Right hindlimb (tissue), 1 donor: ENCODE measurements at regions not wholly inside any gene's neighbourhood (a gene's known extent, or its start where the extent isn't known, plus 50 kb on each side); places are given as distances from the start of the nearest gene placed in this dataset.

Experiments used
- DNase-seq: peaks from one replicate; pipeline ENCODE4 v3.0.0-alpha.2; 2018

DNA sequence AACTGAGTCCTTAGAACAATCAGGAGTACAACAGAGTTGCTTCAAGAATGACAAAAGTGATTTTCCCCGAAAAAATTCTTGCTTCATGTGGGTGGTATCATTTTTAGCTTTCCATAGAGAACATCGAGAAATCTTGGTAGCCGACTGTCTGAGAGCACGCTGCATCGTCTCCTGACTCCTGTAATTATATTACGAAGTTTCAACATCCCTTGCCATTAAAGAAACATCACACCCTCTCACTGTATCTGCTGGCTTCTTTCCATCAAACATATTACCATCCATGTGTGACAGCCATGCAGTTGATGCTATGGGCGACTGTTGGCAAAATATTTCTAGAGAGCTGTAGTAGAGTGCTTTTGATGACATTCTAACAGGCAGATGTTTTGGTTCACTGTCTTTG is 311.2 kb downstream of the CMPK2 start:
- DNase-seq, result no peak

DNA sequence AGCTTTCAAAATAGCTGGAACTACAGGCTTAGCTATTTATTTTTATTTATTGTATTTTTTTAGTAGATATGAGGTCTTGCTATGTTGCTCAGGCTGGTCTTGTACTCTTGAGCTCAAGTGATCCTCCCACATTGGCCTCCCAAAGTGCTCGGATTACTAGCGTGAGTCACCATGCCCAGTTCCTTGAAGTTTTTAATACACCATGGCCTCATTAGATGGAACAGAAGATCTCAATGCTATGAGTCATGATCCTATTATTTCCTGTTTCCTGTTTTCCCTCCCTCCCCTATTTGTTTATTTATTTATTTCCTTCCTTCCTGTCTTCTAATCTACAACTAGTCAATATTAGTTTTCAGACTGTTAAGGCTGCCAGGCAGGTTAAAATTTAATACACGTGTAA is 309.0 kb downstream of the CMPK2 start:
- DNase-seq, result no peak

DNA sequence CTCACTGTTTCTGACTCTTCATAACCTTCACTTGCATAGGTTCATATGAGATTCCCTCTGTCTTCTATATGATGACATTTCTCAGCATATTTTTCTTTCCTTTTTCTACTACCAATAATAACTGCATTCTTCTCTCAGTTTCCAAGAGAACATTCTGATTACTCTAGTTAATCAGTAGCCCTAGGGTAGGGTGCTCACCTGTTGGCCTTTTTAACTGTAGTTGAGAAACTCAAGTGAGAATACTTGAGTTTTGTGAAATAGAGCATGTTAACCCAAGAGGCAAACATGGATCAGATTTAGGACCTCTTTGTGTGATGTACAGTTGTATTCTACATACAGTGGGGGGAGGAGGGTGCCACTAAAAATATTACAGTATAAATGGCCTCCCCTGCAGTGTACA is 308.0 kb downstream of the CMPK2 start:
- no peak for DNase-seq

DNA sequence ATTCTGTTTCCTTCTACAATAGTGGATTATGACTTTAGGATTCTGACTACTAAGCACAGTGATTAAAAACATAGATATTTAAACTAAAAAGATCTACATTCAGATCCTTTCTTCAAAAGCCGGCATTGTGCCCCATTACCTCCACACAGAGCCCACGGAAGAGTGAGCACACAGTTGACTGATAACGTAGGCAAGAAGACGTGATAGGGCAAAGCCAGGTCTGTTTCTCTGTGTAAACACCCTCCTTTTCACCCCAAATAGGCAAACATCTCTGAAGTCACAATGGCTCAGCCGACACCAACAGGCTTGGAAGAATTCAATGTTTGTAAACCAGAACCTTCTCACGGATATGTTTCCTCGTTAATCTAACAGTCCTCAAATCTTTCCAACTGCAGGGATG is 302.9 kb downstream of the CMPK2 start:
- DNase-seq, result no peak

DNA sequence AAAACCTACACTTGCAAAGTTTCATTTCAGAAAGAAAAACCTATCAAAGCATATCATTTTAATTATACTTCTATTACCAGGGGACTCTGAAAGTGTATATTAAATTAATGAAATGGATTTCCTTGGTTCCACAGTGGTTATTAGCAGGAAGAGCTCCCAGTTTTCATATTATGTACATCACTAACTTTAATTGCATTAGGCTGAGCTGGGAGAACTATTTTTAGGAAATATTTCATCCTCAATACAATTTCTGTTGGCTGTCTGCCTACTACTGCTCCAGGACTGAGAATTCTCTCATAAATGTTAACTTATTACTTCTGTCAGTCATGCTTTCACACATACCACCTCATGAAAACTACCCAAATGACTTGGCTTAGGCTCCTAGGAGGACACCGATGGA is 301.4 kb downstream of the CMPK2 start:
- no peak for DNase-seq

DNA sequence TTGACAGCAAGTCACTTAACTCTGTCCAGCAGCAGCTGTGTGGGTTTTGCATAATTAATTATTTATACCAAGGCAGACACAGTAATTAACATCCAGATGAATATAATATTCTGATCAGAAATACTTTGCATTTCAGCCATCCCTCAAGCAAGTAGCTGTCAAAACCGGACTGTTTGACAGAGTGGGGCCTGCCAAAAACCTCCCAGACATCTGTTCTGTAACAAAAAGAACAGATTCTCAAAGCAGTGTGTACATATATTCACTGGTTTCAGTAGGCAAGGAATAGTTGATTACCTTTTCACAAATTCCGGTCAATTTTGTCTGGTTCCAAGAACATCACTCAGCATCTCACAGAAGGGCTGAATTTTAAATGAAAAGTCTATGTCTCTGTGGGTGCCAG is 291.6 kb downstream of the CMPK2 start:
- no peak for DNase-seq

DNA sequence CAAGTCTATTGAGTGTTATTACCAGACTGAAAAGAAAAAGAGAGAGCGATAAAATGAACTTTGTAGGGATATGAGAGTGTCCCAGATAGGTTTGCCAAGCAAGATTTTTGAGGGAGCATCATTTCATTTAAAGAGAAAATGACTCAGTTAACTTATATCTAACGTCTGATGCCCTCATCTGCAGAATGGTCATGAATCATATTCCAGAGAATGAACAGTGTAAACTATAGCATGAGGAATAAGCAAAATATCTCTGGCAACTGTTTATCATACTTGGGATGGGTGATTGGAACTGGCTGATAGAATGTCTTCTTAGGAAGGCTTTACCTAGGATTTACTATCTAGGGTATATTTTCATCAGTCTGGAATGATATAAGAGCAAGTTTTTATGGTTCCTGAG is 289.4 kb downstream of the CMPK2 start:
- DNase-seq, result no peak

DNA sequence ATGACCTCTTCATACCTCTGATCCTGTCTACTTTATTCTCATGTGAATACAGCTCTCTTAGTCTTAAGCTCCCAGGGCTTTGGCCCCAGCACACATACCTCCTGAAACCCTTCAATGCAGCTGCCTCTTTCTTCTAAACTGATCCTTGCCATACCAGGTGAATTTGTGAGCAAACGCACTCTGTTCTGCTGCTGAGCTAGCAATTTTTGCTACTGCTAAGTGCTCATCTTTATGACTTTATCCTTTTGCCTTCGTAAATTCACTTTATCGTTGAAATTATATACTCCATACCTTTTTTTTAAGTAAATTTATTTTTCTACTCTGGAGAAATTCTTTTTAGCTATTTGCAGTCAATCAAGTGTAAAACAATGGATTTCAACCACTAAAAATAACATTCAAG is 287.7 kb downstream of the CMPK2 start:
- no peak for DNase-seq

DNA sequence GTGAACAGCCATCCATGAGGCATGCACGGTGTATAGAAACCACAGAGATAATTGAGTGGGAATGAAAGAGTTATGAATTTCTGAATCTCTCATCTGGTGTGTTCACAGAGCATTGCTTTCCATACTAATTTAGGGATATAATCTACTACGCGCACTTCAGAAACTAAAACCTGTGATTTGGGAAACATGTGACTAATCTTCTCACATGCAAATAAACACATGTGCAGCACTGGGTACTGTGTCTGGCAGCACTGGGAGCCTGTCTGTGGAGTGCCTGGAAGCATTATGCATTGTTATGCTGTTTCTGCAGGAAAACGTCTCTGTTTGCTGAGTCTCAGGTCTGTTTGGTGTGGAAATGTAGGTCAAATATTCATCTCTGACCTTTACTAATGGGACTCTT is 287.3 kb downstream of the CMPK2 start:
- DNase-seq, result no peak

DNA sequence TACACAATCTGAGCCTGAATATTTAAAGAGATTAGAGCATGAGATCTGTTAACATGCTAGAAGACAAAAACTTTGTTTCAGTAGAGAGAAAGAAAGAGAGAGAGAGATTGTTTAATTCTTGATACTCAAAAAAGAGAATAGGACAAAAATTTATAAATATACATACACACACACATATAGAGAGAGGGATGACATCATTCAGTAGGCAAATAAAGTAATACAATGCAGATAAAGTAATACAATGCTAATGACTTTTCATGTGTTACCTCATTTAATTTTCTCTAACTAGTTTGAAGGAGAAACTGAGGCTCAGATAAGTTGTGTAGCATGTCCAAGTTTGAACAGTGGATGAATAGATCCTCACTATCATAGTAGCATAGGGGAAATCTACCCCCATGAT is 286.4 kb downstream of the CMPK2 start:
- DNase-seq, result no peak

DNA sequence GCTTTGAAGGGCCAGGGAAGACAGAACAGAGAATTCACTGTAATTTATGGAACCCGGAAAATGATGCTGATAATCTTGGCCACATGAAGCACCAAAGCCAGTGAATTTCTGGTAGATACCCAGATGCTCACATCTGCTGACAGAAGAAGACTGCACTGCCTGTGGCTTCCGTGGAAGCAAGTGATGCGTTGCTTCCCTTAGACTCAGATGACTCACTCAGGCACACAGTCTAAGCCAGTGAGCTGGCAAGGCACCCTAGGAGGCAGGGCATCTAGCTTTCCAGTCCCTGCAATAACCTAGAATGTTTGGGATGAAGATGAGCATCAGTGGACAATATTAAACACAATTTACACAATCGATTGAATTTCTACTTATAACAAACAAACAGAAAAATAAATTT is 284.7 kb downstream of the CMPK2 start:
- DNase-seq, result no peak

DNA sequence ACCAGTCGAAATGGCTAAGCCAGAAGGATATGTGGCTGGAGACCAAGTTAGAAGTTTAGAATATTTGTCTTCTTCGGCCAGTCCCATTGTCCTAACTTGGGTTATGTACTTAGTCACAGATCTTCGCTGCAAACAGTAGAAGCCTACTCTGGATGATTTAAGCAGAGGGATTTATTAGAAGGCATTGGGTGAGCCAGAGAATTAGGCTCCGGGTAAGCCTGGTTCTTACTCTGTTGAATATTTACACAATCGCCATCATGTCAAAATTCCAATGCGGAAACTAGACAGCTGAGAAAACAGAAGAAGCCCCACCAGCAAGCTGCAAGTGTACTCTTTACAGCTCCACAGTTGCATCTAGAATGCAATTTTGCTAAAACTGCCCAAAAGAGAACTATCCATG is 276.6 kb downstream of the CMPK2 start:
- no peak for DNase-seq

DNA sequence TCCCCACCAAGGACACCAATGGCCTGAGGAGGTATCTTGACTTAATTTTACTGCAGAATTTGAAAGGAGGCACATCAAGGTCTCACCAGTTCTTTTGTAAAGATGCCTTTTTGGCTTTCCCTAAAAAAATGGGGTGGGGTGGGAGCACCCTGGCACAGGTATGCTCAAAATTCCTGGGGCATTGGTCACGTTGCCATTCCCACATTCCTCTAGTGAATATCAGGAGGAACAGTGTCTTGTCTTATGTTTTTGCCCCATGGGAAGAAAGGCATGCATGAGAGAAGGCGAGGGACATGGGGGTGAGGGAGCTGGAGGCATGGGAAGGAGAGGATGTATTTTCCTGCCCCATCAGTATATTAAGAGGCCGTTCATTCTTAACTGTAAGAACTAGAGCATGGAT is 275.3 kb downstream of the CMPK2 start:
- no peak for DNase-seq

DNA sequence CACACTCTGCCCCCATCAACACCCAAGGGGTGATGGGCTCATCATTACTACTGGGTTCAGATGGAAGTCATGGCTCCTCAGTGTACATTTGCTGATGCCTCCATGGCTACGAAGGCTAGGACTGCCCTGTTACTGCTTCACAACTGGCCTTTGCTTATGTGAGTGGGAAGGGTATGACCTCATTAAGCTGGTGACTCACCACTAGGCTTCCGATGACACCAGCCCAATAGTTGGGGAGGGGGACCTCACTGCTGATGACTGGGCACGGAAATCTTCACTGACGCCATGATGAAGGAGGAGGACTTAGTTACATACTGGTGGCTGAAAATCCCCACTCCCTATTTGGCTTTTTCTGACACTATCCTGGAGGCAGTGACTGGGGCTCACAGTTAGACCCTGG is 263.2 kb downstream of the CMPK2 start:
- DNase-seq, result no peak

DNA sequence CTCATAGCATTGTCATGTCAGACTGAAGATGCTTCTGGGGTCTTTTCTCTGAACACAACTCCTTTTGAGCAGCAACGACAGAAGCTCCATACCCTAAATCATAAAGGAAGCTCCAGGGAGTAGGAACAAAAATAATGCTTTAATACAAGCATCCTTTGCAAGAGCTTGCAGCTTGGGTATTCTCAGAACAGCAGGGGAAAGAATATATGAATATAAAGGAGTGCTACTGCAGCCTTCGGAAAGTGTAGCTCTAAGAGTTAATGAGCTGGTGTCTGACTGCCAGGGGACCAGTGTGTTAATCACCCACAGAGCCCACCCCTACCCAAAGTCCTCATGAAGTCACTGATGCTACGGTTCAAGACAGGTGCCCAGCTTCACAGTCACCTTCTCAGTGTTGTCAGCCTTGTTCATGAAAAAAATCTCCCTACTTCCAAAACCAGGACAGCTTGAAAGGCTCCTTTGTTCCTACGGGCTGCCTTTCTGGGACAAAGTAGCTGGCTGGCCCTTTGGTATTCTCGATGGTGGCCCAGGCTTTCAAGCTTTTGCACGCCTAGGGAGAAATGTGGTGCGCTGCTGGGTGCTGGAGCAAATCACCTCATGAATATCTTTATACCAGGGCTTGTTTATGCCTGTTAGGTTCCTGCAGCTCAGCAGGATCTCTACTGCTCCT is 259.7 kb downstream of the CMPK2 start:
- no peak for DNase-seq

DNA sequence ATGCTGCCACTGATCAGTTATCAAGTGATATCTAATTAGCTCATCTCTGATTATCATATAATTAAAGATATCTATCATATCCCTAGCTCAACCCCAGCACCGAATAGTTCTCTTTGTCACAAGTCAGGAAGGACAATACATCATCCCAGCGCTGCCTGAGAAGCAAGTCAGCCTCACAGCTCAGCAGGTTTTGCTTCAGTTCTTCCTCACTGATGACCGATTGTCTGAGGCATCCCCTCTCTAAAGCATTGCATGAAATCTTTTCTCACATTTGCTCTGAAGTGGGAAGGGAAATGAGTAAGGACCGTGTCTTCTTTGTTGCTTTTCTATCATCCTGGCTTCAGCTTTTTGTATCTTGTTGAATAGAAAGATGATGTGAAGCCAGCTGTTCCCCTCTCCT is 247.9 kb downstream of the CMPK2 start:
- DNase-seq, result no peak

DNA sequence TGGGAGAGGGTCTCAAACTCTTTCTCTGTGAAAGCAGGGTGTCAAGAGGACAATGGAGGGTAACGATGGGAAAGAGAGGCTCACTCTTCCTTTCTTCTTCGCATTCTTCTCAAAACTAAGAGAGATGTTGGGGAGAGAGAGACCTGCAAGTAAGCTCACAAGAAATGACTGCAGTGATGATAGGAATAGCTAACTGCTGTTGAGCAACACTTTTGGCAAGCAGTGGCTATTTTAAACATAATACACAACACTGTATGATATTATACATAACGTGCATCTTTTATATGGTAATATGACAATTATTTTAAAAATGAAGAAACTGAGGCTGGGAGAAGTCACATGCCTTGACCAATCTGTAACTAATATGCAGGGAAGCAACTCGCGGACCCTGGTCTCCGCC is 247.5 kb downstream of the CMPK2 start:
- no peak for DNase-seq

DNA sequence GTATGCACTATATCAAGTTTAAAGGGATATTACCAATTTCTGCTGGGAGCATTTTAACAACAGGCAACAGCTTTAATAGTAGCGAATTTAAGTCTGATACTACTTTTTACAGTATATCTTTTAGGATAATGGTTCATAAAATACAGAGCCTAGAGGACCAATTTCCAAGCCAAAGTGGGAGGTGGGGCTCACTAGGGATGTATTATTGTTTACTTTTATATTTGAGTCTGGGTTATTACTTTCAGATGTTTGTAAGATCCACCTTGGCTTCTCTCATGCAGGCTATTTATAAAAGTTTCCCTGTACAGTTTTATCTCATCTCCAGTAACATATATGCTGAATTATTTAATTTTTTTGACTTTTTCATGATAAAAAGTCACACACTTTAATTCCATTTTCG is 242.0 kb downstream of the CMPK2 start:
- DNase-seq, result no peak

DNA sequence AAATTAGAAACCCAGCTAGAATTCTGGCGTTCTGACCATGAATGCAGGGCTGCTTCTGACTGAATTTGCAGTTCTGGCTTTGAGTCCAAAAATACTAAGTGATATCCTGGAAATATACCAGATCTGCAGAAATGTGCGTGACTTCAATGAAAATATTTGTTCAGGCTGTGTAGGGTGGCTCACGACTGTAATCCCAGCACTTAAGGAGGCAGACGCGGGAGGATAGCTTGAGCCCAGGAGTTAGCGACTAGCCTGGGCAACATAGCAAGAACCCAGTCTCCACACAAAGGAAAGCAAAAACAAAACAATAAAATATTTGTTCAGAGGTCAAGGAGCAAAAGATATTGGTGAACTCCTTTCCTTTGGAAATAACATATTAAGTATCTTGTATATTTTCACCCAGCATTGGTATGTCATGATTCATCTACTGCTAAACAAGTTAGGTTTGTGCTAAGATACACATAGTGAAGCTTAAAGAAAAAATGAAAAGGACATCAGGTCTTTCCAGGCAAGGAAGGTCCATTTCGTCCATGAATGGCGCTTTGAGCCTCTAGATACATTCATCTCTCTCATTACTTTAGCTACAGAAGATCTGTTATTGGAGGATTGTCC is 239.2 kb downstream of the CMPK2 start:
- no peak for DNase-seq

DNA sequence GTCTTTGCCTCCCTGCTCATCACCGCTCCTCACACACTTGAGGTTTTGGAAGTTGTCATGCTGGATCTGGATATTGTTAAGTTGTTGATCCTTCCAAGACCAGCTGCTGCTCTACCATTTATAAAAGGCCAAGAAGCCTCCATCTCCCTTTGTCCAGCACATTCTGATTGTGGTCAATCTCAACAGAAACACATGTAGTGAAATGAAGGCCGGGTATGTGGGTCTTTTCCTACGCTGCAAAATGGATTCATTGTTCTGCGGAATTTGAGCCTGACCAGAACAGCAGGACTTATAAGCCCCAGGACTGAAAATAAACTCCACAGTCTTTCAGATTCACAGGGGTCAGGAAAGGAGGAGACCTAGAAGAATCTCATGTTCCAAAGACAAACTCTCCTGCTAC is 238.4 kb downstream of the CMPK2 start:
- no peak for DNase-seq

DNA sequence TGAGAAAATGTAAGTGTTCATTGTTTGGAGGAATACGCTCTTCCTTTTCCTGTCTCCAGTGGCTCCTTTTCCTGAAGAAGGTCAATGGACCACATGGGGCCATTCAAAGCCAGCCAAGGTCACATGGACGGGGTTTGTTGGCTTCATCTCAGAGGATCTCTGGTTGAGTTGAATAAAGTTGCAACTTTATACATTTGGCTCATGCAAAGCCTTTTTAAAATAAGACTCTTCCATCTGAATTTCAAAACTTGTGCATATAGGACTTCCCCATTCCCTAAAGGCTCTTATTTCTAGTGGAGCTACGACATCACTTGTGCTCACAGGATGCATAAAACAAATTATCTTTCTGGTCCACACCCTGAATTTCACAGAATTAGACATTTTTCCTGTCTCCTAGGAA is 235.5 kb downstream of the CMPK2 start:
- peak; percentile 74 for DNase-seq

DNA sequence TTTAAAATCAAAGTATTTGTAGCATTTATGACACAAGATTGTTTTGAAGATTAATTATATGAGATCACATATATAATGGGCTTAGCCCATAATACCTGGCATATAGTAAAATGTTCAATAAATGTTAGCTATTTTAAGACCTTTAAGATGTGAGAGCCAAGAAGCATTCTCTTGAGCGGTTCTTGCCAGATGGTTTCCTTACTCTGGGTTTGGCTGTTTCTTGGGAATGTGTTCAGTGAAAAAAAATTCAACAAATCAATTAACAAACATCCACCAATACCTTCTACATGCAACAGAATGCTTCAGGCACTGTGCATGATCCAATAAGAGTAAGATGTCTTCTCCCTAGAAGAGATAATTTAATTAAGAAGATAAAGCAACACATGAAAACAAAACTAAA is 230.4 kb downstream of the CMPK2 start:
- no peak for DNase-seq

DNA sequence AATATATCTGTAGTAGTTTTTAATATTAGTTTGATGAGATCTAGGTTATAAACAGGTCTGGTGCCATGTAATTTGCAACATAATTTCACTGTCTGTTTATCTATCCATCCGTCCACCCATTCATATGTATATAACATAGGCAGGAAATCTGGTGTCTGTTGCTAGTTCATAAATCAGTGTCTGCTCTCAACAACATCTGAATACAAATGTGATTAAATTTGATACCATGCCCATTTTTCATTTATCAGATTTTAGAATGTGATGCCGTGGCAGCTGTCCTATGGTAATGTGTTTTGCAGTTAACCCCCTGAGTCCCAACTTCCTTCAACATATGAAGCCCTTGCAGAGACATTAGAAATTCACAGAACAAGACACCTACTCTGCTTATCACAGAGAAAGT is 228.4 kb downstream of the CMPK2 start:
- DNase-seq, result no peak

DNA sequence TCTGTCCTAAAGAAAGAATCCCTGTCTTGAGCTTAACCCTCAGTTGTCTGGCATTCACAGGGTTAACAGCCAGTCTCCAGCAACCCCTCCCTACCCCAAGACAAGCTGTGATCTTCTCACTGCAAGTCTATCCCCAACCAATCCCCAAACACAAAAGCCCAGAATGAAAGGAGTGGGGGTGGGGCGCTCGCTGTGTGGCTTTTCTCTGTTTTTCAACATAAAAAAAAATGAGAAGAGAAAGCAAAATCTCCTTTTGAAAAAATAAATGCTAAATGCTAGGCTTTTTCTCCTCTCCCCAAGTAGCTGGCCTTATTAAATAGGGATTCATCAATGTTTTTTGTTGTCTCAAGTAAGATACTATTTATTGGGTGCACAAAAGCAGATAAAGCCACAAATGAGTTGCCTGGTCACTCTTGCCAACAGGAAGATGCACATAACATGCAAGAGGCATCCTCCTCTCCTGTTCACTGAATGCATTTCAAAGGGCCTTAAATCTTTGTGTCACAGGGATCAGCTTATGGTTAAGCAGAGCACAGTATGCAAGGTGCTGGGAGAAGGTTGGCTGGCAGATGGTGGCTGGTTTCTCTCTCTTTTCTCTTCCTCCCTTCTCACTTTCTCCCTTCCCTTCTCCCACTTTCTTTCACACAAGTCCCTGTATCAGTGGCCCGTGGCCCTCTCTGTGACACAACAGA is 225.6 kb downstream of the CMPK2 start:
- DNase-seq, result no peak

DNA sequence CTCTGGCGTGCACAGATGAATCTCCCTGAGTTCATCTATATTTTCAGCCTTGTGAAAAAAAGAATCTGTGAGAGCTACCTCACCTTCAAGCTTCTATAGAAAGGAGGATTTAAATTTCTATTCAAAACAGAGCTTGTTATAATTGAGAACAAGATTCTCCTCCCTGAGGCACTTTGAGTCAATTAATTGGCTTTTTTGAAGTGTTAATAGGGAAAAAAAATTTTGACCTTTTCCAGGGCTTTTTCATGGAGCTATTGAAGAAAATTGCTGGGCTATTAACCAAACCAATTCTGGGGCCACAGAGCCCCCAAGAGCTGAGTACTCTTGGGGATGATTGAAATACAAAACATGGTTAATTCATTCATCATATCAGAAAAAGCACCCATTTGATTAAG is 225.1 kb downstream of the CMPK2 start:
- DNase-seq, result no peak
